ENCODE measurements at regions not wholly inside any gene's neighbourhood (a gene's known extent, or its start where the extent isn't known, plus 50 kb on each side); places are given as distances from the start of the nearest gene placed in this dataset.

DNA sequence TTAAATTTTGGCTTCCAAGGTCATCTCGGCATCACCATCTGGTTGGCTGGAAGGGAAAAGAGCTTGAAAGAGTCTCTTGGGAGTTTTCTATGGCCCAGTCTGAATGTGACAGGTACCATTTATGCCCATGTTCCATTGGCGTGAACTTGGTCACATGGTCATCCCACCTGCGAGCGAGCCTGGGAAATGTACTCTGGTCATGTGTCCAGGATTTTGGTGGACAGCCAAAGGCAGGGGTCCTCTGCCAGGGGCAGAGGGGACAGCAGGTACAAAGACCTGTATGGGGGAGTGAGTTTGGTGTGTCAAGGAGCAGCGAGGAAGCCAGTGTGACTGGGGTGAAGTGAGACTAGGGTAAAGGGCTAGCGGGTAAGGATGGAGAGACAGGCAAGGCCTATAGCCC lies 112.6 kb downstream of the CDC5L start:
- DNase-seq: no peak

DNA sequence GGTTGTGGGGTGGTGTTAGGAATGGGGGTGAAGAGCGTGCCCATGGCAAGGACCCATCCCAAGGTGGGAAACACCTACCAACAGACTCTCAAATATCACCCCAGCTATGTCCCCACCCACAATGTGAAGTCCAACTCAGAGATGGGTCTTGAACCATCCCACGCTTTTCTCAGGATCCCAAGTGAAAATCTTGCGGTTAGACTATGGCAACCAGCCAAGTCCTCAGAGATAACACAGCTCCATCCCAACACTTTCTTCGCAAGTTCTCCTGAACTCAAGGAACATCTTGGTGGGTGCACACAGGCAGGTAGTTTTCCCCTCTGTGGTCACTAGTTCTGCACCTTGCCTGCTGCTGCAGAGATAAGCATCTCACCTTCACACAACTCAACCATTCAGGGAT lies 116.0 kb downstream of the CDC5L start:
- no peak for DNase-seq

DNA sequence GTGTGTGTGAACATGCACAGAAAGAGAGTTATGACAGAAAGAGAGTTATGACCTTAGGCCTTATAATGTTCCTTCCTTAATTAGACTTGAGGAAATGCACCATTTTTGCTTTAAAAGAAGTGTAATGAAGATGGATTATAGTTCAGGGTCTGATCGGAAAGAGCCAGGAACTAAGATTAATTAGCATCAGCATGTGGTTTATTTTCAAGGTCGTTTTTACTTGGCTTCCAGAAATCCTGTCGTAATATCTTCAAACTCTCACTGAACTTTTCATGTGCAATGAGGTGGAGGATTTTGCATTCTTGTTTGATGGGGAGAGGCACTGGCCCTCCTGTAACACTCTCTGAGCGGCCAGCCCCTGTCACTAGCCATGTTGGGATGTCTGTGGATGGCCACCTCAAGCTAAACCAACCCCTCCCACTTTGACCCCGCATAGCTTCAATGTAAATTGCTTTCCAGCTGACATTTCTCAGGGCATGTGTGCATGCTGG lies 116.8 kb downstream of the CDC5L start:
- DNase-seq: no peak

DNA sequence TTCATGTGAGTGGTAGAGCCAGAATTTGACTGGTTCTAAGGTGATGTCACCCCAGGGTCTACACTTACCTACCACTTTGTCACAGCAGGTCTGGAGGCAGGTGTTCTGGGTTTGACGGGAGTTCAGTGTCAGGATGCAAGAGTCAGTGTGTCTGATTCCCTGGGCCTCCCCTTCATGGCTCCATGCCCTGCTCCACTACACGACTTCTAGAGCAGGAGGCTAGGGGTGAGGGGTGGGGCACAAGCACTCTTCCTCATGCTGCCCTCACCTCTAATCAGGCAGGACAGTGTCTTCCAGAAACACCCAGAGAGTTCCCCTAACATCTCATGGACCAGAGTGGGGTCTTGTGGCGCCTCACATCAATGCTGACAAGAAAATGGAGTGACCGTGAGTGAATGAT lies 118.2 kb downstream of the CDC5L start:
- no peak for DNase-seq

DNA sequence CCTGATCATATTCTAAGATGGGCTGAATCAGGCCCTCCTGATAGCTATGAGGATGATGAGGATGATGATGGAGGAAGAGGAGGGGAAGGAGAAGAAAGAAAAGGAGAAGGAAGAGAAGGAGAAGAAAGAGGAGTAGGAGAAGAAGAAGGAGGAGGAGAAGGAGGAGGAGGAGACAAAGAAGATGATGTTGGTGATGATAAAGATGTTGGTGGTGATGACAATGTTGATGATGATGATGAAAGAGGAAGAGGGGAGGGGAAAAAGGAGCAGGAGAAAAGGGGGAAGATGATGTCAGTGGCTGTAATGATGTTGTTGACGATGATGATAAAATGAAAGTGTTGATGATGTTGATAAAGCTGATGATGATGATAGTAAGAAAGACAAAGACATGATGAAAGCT lies 119.5 kb downstream of the CDC5L start:
- no peak for DNase-seq

DNA sequence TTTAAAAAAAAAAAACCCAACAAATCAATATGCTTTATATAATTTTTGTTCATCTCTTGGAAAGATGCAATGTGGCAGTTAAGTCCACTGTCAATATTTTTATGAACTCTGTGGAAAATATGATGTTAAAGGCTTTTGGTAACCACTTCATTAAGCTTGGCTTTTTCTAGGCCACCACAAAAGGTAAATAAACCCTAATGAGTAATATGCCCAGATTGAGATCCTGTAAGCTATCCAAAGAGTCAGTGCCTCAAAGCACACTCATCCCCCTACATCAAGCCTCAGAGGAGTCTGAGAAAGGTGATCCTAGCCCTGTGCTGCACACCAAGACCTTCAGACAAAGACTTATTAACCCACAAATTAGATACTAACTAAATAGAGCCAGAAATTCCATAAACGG lies 121.1 kb downstream of the CDC5L start:
- no peak for DNase-seq

DNA sequence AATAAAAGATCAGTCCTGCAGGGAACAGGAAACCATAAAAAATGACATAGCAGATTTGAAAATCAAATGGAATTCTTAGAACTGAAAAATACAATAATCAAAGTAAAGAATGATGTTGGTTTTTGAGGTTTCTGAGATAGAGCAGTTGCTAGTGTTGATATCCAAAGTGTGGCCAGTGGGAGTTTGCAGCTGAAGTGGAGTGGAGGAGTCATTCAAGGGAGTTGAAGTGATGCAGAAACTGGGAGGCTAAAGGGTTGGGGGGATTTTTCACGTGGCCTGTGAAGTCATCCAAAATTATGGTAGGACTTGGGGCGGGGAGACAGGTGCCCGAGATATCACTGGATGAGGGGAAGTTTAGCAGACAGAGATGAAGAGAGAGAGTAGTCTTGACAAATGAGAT lies 123.6 kb downstream of the CDC5L start:
- DNase-seq: no peak

DNA sequence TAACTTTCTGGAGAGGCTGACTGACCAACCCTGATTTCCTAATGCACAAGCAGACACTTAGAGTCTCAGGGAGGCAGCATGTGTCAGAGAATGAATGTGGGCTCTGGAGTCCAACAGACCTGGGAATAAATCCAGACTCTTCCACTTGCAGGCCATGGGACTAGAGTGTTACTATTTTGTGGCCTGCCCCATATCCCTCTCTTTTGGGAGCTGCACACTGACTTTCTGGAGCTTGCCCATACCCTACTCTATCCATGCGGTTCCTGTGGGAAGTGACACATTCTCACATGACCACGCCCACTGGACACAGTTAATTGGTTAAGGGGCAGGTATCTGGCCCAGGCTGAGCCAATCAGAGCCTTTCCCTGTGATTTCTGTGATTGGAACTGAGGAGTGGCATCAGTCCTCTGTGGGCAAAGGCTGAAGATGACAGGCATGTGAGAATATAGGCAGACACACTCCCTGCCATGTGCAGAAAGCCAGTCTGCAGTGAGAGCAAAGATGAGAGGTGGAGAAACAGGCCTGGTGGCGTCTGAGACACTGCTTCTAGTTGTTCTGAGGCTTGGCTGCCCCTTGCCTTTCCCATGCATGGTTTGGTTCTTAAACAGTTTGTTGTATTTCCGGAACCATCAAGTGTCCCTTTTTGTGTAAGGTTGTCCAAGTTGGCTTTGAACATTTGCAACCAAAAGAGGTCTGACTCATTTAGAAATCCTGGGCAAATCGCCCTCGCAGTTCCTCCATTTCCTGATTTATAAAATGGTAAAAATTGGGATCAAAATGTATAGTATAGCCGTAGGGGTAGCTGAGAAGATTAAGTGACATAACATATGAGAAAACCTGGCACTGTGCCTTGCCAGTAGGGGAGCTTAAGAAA lies 125.6 kb downstream of the CDC5L start:
- no peak for DNase-seq

DNA sequence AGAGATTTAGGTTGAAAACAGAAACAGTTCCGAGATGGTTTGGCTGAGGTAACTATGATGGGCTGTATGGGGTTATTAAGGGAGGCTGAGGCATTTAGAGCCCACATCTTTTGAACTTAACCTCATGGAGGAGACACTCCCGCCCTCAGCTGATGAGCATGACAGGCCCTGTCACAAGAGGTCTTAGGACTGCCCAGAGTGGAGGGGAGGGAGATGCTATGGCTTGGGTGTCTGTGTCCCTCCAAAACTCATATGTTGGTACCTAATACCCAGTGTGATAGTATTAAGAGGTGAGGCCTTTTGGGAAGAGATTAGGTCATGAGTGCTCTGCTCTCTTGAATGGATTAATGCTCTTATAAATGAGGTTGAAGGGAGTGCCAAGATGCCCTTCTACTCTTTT lies 126.6 kb downstream of the CDC5L start:
- no peak for DNase-seq

DNA sequence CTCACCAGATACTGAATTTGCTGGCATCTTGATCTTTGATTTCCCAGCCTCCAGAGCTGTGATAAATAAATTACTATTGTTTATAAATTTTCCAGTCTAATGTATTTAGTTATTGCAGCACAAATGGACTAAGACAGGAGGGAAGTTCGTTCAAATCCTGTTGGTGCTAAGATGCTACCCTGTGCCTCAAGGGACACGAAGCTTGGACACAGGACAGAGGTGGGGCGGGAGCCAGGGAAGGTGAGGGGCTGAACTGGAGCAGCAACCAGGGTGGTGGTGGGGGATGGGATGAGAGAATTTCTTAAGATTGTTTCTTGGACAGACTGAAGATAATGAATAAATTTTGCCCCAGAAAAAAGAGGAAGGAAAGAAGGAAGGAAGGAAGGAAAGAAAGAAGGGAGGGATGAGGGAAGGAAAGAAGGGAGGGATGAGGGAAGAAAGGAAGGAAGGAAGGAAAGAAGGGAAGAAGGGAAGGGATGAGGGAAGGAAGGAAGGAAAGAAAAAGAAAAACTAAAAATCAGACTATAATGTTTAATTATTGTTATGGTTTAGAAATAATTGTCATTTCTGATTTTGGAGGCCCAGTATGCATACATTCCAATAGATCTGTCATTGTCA lies 127.2 kb downstream of the CDC5L start:
- no peak for DNase-seq

DNA sequence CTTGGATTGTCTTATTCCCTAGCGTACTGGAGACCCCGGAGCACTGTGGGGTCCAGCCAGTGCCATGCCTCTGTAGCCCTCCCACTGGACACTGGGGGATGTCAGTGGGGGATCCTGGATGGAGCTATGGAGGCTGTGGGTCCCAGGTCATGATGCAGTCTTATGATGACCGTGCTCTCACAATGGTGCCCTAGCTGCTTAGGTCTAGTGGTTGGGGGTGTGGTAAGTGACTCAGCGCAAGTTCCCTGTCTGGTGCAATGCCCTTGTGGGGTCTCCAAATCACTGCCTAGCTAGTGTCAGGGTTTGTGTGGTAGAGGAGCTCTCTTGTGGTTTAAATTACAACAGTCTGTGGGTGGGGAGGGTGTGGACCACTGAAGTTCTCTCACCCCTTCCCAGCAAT lies 135.4 kb downstream of the CDC5L start:
- DNase-seq: no peak

DNA sequence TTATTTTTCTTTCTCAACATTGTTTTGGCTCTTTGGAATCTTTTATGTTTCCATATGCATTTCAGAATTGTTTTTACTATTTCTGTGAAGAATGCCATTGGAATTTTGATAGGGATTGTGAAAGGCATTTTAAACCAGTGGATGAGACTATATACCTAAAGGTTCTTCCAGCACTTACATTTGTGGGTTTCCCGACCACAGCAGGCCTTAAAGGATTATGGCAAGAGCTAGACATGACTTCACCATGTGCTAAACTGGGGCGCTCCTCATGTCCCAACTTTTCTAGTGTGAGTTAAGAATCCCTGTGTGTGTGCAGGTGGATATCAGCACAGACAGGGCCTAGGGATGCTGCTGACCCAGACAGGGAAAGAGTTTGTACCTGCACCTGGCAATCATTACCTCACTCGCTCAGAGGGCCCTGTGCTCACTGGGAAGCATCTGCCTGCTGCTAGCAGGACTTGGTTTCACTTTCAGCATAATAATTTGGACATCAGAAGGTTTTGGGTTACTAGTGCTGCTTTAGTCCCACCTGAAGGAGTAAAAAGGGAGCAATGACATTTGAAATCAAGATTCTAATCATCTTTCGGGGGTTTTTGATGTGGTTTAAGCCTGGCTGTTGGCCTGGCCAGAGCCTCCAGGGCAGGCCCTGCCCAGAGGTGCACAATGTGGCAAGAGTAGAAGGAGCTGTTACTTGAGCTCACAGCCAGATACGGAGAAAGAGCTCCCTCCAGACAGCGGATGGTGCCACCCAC lies 137.1 kb downstream of the CDC5L start:
- no peak for DNase-seq

DNA sequence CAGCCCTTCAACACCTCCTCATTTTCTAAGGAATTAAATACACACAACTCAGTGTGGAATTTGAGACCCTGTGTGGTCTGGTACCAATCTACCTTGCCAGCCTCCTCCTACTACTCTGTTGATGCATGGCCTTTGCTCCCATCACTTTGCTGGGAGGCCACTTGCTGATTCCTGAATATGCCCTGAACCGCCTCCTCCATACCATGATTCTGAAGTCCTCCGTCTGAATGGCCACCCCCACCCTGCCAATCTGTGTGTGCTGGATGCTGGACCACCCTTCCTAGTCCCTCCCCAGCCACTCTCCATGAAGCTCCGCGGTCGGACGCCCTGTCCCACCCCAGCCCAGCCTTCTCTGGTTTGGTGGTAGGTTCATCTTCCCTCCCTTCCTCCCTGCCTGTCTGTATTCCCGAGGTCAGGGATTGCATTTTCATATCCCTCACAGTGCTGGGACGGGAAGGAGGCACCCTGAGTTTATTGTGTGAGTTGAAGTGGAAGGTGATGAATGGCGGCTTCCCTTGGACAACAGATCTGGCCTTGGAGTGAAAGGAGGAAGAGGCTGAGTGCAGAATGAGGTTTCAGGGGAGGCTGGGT lies 138.3 kb downstream of the CDC5L start:
- DNase-seq: no peak

DNA sequence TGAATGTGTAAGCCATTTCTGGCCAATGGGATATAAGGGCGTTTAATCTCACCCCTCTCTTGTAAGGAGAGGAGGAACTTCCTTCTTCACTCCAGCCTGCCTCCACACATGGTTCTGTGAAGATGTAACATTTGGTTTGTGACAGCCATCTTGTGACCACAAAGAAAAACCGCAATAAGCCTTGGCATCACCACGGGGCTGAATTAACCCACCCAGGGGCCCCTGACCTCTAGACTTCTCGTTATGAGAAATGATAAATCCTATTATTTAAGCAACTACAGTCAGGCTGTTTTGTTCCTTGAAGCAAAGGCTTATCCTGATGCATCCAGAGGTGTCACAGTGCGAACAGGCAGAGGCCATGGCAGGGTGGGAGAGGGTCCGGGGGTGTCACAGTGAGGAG lies 139.7 kb downstream of the CDC5L start:
- no peak for DNase-seq

DNA sequence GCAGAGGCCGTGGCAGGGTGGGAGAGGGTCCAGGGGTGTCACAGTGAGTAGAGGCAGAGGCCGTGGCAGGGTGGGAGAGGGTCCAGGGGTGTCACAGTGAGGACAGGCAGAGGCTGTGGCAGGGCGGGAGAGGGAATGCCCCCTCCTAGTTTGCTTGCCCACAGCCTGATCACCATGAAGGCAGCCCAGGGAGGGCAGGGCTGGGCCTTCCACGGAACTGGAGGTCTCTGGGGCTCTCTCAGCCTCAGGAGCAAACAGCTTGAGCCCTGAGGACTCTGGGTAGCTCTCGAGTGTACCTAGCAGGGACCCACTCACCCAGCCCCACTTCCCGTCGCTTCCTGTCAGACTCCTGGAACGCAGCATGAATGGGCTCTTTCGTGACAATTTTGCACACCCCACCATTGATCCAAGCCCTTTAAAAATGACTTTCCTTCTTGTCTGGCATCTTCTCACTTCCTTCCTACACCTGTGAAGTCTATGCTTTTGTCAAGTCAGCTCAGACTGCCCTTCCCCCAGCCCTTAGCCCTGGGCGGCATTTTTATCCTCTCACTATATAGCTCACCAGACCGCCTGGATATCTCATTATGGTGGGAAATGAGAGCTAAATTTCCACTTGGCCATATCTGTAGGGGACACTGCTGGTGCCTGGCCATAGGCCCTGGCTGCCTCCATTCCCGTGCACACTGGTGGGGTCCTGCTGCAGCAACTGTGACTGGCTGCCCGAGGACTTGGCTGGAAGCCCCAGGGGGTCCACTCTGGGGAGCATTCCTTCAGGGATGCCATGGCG lies 140.3 kb downstream of the CDC5L start:
- DNase-seq: no peak

DNA sequence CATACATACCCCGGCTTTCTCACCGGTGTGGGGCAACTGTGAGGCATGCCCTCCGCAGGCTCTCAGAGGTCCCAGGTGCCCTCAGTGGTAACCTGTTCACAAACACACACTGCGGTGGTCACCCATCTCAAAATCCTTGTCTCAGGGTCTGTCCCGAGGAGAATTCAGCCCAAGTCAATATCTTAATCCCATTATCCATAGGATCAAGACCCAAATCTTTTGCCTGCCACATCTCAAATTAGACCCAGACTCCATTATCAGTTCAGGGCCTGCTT lies 140.8 kb downstream of the CDC5L start:
- DNase-seq: no peak

DNA sequence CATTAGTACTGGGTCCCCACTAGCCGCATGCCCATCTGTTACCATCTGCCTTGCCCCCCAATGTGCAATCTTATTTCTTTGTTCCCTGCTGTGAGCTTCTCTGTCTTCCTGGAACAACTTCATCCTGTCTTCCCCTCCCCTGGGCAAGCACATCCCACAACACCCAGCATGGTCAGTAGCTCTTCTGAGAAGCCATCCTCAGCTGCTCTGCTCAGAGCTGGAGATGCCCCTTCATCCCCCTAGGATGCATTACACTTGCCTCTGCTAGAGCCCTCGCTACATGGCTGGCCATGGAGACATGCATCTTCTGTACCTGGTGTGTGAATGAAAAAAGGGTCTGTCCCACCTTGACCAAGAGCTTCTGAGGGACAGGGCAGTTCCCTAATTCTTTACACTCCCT lies 141.2 kb downstream of the CDC5L start:
- DNase-seq: no peak

DNA sequence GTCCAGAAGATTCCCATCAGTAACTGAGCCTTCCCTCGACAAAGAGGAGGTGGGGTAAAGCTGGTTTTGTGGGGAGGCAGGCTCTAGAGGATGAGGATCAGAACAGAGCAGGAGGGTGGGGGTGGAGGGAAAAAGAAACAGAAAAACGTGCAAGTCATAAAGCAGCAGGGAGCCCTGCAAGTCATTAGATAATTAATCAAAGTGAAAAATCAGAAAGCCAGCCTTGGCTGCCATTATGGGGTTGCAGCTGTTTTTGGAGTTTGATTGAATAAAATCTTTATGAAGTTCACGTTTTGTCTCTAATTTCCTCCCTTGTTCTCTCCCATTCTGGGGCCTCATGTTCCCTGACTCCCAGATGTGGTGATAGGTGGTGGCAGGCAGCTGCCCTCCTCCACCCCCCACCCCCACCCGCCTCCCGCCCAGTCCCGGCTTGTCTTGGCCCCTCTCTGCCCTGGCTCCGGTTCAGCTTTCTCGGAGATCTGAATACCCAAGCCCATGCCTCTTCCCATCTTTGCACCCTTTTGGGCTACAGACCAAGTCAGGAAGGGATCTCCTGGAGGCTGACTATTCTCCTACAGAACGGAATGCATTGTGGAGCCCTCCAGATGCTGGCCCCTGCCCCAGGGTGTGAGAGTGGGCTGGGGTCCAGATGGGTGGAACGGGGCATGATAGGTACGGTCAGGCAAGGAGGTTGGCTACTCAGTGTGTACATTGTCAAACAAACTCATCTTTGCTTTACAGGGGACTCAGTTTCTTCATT lies 141.8 kb downstream of the CDC5L start:
- DNase-seq: no peak

DNA sequence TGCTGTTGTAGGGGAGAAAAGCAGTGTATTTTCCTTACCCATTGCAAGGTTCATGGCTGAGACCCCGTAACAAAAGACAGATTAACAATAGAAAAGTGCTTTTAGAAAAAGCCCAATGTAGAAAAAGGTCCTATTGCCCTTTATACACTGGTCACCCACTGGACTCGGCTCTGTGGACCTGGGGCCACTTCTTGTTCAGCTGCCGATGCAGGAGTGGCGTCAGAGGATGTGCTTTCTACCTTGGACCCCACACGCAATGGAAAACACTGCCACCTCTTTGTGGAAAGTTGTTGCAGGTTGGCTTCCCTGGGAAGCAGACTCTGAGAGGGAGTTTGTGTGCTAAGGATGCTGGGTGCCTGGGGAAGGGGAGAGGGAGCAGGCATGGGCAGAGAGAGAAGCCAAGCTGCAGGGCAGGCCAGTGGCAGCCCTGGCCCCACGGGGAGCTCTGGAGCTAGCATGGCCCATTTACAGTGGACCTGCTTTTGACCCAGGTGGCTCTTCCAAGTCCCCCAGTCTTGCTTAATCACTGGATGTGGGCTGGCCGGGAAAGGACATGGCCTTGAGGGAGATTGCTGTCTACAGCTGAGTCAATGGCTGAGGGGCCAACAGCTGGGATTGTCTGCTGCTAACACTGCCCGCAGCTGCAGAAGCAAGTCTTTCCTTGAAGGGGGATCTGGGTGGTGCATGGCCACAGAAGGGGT lies 142.9 kb downstream of the CDC5L start:
- DNase-seq: no peak

DNA sequence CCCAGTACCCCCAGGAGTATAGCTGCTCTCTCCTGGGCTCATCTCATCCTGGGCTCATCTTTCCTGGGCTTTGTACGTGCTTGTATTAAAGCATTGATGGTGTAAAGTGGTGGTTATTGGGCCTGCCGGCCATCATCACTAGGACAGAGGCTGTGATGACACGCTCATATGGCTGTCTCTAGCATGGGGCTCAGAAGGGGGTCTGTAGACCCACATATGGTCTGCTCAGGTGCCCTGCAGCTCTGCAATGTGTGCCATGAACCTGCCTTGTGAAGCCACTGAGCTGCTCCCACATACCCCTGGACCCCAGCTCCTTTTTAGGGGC lies 143.4 kb downstream of the CDC5L start:
- no peak for DNase-seq

DNA sequence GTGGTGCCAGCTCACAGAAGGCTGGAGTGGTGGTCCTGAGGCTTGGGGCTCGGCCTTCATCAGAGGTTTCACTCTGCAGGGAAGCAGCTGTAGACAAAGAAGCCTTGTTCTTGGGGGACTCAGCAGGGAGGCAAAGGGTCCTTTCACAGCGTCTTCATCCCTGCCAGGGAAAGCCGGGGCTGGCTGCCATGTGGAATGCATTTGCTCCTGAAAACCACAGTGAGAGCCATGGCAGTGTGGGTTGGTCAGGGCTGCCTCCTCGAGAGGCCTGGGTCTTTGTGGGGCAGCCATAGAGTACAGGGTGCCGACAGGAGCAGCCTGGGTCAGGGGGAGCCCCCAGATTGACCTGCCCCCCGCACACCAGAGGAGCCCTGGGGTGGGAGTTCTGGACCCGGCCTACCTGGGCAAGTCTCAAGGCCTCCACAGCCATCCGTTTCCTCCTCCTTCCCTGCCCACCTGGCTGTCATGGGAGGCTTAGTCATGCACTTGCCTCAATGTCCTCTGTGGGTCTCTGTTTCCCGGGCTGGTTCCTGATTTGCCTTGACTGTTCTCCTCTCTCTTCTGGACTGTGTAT lies 144.0 kb downstream of the CDC5L start:
- DNase-seq: no peak

Data from CD4-positive, alpha-beta T cell treated with Interleukin-1 beta for 1 hour (primary cell).